Kidney glomerular epithelial cell (primary cell): ENCODE measurements at regions not wholly inside any gene's neighbourhood (a gene's known extent, or its start where the extent isn't known, plus 50 kb on each side); places are given as distances from the start of the nearest gene placed in this dataset.

Experiments used
- DNase-seq: peaks from one replicate; lab custom pipeline; 2025; lab: John Stamatoyannopoulos, UW

DNA sequence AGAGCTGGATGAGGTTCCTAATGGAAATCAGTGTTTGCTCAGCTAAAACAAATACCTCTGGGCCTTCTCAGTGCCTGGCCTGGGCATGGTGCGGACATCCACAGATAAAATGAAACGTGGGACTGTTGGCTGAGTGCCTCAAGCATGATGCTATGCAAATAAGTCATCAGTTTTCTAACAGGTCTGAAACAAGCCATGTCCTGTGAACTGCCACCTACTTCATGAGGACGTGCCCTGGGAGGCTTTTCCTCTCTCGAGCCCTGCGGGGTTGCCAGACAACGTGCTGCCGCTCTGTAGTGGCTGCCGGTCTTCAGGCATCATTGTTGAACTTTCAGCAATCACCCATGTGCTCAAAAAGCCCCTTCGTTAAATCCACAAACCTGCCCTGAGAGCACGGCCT lies 240.4 kb upstream of the IRX2 start:
- DNase-seq: no peak

DNA sequence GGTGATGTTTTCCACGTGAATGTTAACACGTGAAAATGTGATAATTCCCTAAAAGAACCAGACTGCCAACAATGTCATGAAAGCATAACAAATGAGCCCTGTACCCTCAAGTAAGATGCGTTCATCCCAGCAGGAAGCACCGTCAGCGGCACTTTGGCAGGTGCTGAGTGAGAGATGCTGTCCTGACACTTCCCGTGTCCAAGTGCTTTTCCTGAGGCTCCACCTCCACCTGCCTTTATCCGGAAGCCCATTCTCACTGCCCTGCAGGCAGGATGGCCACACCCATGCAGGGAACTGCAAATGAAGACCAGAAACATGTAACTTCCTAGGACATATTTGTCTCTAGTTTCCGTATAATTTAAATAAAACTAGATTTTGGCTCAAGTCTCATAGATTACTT lies 238.0 kb upstream of the IRX2 start:
- no peak for DNase-seq

GRCh38 chr5:2986301-2986700 lies 234.8 kb upstream of the IRX2 start:
- DNase-seq: no peak

- DNase-seq: no peak
Measured at GRCh38 chr5:2985718-2986117, 234.2 kb upstream of the IRX2 start.

GRCh38 chr5:2983583-2984300 lies 232.3 kb upstream of the IRX2 start:
- DNase-seq: no peak

DNA sequence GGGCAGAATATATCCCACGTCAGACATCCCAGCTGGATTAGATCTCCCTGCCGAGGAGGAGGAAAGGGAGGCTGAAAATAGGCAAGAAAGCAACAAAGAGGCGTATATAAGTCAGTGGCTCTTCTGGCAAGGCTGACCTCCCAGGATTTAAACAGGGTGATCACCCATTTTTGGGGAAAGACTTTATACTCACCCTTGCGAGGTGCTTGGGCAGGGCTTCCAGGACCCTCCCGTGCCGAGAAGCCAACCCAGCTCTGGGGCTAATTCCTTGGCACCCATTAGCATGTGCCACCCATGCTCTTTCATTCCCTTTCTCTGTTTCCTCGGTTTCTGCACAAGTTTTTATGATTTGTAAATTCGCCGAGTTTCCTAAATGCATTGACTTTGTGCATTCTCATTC lies 230.2 kb upstream of the IRX2 start:
- no peak for DNase-seq

DNA sequence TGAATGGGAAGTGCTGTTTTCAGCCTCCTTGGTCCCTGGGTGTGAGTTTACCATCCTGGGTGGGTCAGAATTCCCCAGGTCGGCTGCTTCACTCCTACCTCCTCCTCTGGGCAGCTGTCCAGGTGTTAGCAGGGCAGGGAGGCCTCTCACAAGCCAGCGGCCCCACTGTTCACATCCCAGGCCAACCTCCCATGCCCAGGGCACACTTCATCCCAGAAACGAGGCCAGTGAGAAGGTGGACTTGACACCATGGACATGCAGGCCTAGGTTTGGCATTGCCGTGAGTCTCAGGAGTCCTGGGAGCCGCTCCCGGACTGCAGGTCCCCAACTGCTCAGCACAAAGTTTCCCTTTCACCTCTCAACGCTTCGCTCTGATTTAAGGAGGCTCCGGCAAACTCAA lies 229.6 kb upstream of the IRX2 start:
- DNase-seq: no peak

- DNase-seq: no peak
Measured at GRCh38 chr5:2960294-2960693, 208.8 kb upstream of the IRX2 start.

DNA sequence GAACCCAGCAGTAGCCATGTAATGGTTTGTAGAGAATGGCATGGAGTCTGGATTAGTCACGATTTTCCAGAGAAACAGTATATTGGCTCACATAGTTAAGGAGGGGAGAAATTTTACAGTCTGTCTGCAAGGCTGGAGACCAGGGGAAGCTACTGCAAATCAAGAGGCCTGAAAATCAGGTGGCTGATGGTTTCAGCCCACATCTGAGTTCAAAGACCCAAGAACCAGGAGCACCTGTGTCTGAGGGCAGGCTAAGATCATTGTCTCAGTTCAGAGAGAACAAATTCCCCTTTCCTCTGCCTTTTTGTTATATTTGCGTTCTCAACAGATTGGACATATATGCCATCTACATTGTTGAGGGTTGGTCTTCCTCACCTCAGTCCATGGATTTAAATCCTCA lies 207.5 kb upstream of the IRX2 start:
- no peak for DNase-seq

DNA sequence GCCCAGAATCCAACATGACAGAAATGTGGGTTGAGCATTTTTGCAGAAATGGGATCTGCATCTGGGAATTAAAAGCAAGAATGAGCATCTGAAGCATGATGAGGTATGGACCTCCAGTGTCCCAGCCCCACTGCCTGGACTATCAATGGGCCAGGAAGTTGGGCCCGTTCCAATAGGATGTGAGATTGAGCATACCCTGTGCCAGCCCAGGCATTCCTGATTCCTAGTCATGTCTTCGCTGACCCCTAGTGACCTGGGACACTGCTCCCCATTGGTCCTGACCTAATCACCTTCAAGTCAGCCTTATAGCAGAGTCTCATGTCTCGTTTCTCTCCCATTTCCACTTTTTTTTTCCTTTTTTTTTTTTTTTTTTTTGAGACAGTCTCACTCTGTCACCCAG lies 197.4 kb upstream of the IRX2 start:
- no peak for DNase-seq

GRCh38 chr5:2946315-2946714 lies 194.8 kb upstream of the IRX2 start:
- DNase-seq: no peak

- no peak for DNase-seq
Measured at GRCh38 chr5:2936413-2936812, 184.9 kb upstream of the IRX2 start.

DNA sequence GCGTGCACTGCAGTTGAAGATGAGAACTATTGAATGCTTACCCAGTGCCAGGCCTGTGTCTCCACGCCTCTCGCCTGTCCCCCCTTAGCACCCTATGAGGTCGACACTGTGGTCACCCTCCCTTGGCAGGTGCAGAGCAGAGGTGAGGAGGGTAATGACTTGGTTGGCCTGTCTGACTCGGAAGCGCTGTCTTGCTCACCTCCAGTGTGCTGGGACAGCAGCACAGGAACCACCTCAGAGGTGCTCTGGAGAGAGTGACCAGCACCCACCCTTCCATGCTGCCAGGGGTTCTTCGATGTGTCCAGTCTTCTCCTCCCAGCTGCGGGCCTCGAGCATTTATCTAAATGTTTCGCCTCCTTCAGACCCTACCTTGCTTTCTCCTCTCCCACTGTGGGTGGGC lies 178.3 kb upstream of the IRX2 start:
- DNase-seq: no peak

- no peak for DNase-seq
Measured at GRCh38 chr5:2921651-2922050, 170.2 kb upstream of the IRX2 start.

DNA sequence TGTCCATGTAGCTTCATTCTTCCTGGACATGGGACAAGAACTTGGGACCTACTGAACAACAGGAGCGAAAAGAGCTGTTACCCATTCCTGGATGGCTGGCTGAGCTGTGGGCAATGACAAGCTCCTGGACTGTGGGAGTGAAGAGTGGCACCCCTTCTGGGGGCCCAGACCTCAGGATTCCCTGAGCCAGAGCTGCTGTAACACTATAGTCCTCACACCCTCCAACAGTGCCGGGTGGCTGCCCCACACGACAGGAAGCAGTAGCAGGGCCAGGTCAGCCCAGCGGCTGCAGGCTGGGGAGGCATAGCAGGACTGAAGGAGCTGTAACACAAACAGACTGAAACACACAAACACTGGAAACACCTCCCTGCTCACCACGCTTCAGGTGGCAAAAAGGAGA lies 169.7 kb upstream of the IRX2 start:
- no peak for DNase-seq

- no peak for DNase-seq
Measured at GRCh38 chr5:2920312-2920711, 168.8 kb upstream of the IRX2 start.

GRCh38 chr5:2919310-2920018 lies 168.0 kb upstream of the IRX2 start:
- DNase-seq: no peak

- no peak for DNase-seq
Measured at GRCh38 chr5:2917524-2917923, 166.0 kb upstream of the IRX2 start.

- DNase-seq: no peak
Measured at GRCh38 chr5:2917093-2917492, 165.6 kb upstream of the IRX2 start.

DNA sequence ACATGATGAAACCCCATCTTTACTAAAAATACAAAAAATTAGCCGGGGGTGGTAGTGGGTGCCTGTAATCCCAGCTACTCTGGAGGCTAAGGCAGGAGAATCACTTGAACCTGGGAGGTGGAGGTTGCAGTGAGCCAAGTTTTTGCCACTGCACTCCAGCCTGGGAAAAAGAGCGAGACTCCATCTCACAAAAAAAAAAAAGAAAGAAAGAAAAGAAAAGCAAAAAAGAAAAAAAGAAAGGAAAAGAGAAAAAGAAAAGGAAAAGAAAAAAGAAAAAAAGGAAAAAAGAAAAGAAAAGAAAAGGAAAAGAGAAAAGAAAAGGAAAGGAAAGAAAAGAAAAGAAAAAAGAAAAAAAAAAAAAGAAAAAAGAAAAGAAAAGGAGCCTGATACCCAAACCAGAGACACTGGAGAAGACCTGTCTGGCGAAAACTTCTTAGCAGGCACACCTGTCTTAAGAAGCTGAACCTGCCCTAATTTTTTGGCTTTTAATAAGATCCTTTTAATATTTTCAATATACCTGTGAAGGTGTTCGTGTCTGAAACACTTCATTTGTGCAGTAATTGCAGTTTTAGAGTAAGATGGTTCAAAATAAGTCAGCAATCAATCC lies 164.7 kb upstream of the IRX2 start:
- DNase-seq: no peak

DNA sequence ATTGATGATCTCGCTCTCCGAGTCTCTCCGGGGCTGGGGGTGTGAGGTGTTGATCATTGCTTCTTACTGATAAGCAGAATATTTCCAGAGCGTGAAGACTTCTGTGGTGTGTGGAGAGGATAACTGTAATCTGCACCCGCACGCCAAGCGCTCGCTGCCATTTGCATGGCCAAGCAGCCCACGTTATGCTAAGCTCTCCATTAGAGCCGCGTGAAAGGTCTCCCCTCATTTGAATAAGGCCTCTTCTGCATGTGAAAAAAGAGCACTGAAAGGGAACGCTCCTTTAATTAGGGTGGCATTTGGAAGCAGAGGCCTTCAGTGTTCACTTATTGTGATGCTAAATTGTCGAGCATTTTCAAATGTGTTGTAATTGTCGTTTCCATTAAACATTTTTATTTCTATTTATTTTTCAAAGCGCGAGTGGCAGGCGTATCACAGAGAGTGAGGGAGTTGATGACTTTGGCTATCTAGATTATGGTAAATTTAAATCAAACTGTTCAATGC lies 163.6 kb upstream of the IRX2 start:
- DNase-seq: no peak

DNA sequence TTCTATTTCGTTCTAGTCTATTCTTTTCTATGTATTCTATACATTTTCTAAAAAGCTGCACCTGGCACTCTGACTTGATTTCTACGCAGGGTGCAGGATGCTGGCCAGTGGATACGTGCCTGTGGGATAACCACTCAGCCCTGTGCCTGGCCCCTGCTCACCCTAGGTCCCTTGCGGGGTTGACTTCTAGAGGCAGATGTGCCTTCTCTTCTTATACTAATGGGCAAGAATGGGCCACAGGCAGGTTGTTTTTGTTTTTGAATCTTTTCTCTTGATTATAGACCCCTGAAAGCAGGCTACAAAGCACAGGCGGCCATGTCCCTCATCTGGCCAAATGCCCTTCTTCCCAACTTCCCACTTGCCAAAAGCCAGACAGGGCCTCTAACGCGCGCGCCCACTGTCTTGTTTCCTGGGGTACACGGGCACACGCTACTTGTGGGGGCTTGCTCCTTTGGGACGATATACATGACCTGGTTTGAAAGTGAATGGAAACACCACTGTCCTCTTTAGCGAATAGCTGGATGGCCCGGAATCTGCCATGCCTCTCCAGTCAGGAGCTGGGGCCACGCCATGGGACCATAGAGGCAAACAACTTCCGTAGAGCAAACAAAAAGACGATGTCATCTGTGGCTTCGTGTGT lies 162.7 kb upstream of the IRX2 start:
- DNase-seq: no peak

GRCh38 chr5:2913281-2913680 lies 161.8 kb upstream of the IRX2 start:
- no peak for DNase-seq
